OCI-LY7 (cell line): ENCODE measurements at regions not wholly inside any gene's neighbourhood (a gene's known extent, or its start where the extent isn't known, plus 50 kb on each side); places are given as distances from the start of the nearest gene placed in this dataset.

Experiments used
- BruUV-seq: library from RNA; stranded (reverse); fragments of 400-500 nt; replicated peaks from 2 replicates; lab custom pipeline; 2021; lab: Mats Ljungman, UMichigan
- CTCF ChIA-PET: fragments of 300-600 bp; sonication (Branson Sonifier 250); formaldehyde crosslinking; loops from one replicate; lab custom pipeline; 2022; ENCODE audit warnings: antibody characterized with exemption; ENCODE audit not compliant: unreplicated experiment; lab: Charles Lee
- POLR2A ChIA-PET: fragments of 300-600 bp; sonication (Branson Sonifier 250); formaldehyde crosslinking; loops from one replicate; lab custom pipeline; 2022; ENCODE audit warnings: antibody characterized with exemption; lab: Charles Lee
- DNase-seq: peaks from one replicate; pipeline ENCODE4 v3.0.0-alpha.2; 2015; ENCODE audit warnings: low spot score
- H2AFZ ChIP-seq: fragments of 200-600 bp; sonication (generic), shearing (Covaris generic); 2 replicates; pipeline ENCODE4 v1.6.1; 2014; ENCODE audit warnings: mild to moderate bottlenecking, antibody characterized with exemption, low read length, moderate library complexity
- H3K27ac ChIP-seq: fragments of 200-600 bp; sonication (generic); 2 replicates; pipeline ENCODE4 v1.5.1; 2014; ENCODE audit warnings: mixed run types, low read depth, mild to moderate bottlenecking, moderate library complexity, low read length, inconsistent platforms; ENCODE audit not compliant: poor library complexity, severe bottlenecking
- H3K36me3 ChIP-seq: fragments of 200-600 bp; sonication (generic); 2 replicates; pipeline ENCODE4 v1.6.1; 2014; ENCODE audit warnings: mild to moderate bottlenecking, antibody characterized with exemption, low read length, moderate library complexity, mixed read lengths; ENCODE audit not compliant: insufficient read depth
- H3K4me1 ChIP-seq: fragments of 200-600 bp; sonication (generic); 2 replicates; pipeline ENCODE4 v1.5.1; 2014; ENCODE audit warnings: mild to moderate bottlenecking, low read length; ENCODE audit not compliant: insufficient read depth, poor library complexity, severe bottlenecking
- H3K4me2 ChIP-seq: fragments of 200-600 bp; sonication (generic); 2 replicates; pipeline ENCODE4 v1.6.1; 2014; ENCODE audit warnings: mild to moderate bottlenecking, low read length
- H3K4me3 ChIP-seq: fragments of 200-600 bp; sonication (generic); 2 replicates; pipeline ENCODE4 v1.5.1; 2014; ENCODE audit warnings: mild to moderate bottlenecking, low read depth, low read length; ENCODE audit not compliant: poor library complexity, severe bottlenecking
- H3K79me2 ChIP-seq: fragments of 200-600 bp; sonication (generic); 2 replicates; pipeline ENCODE4 v1.6.1; 2016; ENCODE audit warnings: low read depth, mild to moderate bottlenecking, low read length, moderate library complexity, mixed read lengths; ENCODE audit not compliant: insufficient read depth
- H3K9me2 ChIP-seq: fragments of 200-600 bp; sonication (generic); 2 replicates; pipeline ENCODE4 v1.6.1; 2016; ENCODE audit warnings: mild to moderate bottlenecking, low read length, mixed read lengths; ENCODE audit not compliant: insufficient read depth
- H3K9me3 ChIP-seq: fragments of 200-600 bp; sonication (generic); 2 replicates; pipeline ENCODE4 v1.6.1; 2014; ENCODE audit warnings: mild to moderate bottlenecking, mixed run types, low read length, mixed read lengths
- H4K20me1 ChIP-seq: fragments of 200-600 bp; sonication (generic); 2 replicates; pipeline ENCODE4 v1.6.1; 2014; ENCODE audit warnings: mild to moderate bottlenecking, antibody characterized with exemption, low read length, moderate library complexity, mixed read lengths; ENCODE audit not compliant: insufficient read depth
- CTCF ChIP-seq: fragments of 200-600 bp; sonication (generic); conservative IDR thresholded peaks from 2 replicates; pipeline ENCODE4 v1.5.1; 2014; ENCODE audit warnings: mild to moderate bottlenecking, antibody characterized with exemption, low read length, moderate library complexity, mixed read lengths
- EZH2phosphoT487 ChIP-seq: fragments of 200-600 bp; sonication (generic); IDR thresholded peaks from 2 replicates; pipeline ENCODE4 v1.6.1; 2018; ENCODE audit warnings: low read depth, borderline replicate concordance, mild to moderate bottlenecking, mixed run types, antibody characterized with exemption, low read length, moderate library complexity, mixed read lengths
- intact Hi-C: fragments of 100-400 bp; cut with micrococcal nuclease; formaldehyde crosslinking; loops from one replicate; pipeline ENCODE4 v1.10.0; 2022; ENCODE audit not compliant: unreplicated experiment

GRCh38 chr2:7987992-7988391 is 693.9 kb upstream of the ID2 start:
- no peaks in the 10 kb centered on the region for H3K4me1 ChIP-seq
- H3K4me3 ChIP-seq, result no peak overlapping the region
- ChIA-PET CTCF (no interaction called here), POLR2A (interaction anchor here (0.7 to 1.0 kb wide), 2 partner anchors 16 to 47 kb away, joined by 3 to 4 read pairs; no protein-coding TSS in a partner anchor)
- no peak overlapping the region for H3K27ac ChIP-seq
- intact Hi-C loops, result no loop called here
- H3K36me3 ChIP-seq, result no peaks in the 10 kb centered on the region
- H4K20me1 ChIP-seq, result no peaks in the 10 kb centered on the region
- no peak overlapping the region for H3K4me2 ChIP-seq
- no peak for TF ChIP-seq CTCF
- no peak for TF ChIP-seq EZH2phosphoT487
- BruUV-seq, result no TSS peak
- no peak overlapping the region for H2AFZ ChIP-seq
- no peak for DNase-seq
- H3K79me2 ChIP-seq, result no peaks in the 10 kb centered on the region
- no peaks in the 10 kb centered on the region for H3K9me2 ChIP-seq
- H3K9me3 ChIP-seq, result no peaks in the 10 kb centered on the region

- CTCF ChIA-PET, result no interaction called here
- BruUV-seq, result no TSS peak
Observed at GRCh38 chr2:7988440-7988839, 693.4 kb upstream of the ID2 start.

More at GRCh38 chr2:7988440-7988839, 693.4 kb upstream of the ID2 start:
- H3K4me1 ChIP-seq, result no peaks in the 10 kb centered on the region
- DNase-seq, result no peak
- H3K36me3 ChIP-seq, result no peaks in the 10 kb centered on the region
- TF ChIP-seq EZH2phosphoT487 (no peak), CTCF (no peak)
- H3K79me2 ChIP-seq, result no peaks in the 10 kb centered on the region
- H2AFZ ChIP-seq, result no peak overlapping the region
- no peak overlapping the region for H3K27ac ChIP-seq
- no peak overlapping the region for H3K4me3 ChIP-seq
- intact Hi-C loops, result no loop called here
- POLR2A ChIA-PET, result interaction anchor here (0.7 kb wide), 1 partner anchor 47 kb away, joined by 4 read pairs; no protein-coding TSS in a partner anchor
- H3K9me3 ChIP-seq, result no peaks in the 10 kb centered on the region
- H3K9me2 ChIP-seq, result no peaks in the 10 kb centered on the region
- H4K20me1 ChIP-seq, result no peaks in the 10 kb centered on the region
- H3K4me2 ChIP-seq, result no peak overlapping the region
